Fibroblast of upper back skin (primary cell): ENCODE measurements at regions not wholly inside any gene's neighbourhood (a gene's known extent, or its start where the extent isn't known, plus 50 kb on each side); places are given as distances from the start of the nearest gene placed in this dataset.

Experiments used
- DNase-seq: peaks from one replicate; pipeline ENCODE4 v3.0.0-alpha.2; 2013

- DNase-seq: no peak
Observed at GRCh38 chr18:78741381-78742217, 238.0 kb upstream of the SALL3 start.

GRCh38 chr18:78742218-78742745 is 237.3 kb upstream of the SALL3 start:
- no peak for DNase-seq

- no peak for DNase-seq
Observed at GRCh38 chr18:78743078-78743477, 236.5 kb upstream of the SALL3 start.

- no peak for DNase-seq
Observed at GRCh38 chr18:78751664-78752063, 228.0 kb upstream of the SALL3 start.

- no peak for DNase-seq
Observed at GRCh38 chr18:78753240-78753639, 226.4 kb upstream of the SALL3 start.

- DNase-seq: no peak
Observed at GRCh38 chr18:78754311-78755043, 225.1 kb upstream of the SALL3 start.

GRCh38 chr18:78757014-78757413 is 222.6 kb upstream of the SALL3 start:
- DNase-seq: no peak

GRCh38 chr18:78758496-78758895 is 221.1 kb upstream of the SALL3 start:
- no peak for DNase-seq

- DNase-seq: no peak
Observed at GRCh38 chr18:78762753-78763152, 216.9 kb upstream of the SALL3 start.

GRCh38 chr18:78764544-78764943 is 215.1 kb upstream of the SALL3 start:
- DNase-seq: no peak

- DNase-seq: no peak
Observed at GRCh38 chr18:78765142-78765541, 214.5 kb upstream of the SALL3 start.

GRCh38 chr18:78765637-78766281 is 213.9 kb upstream of the SALL3 start:
- no peak for DNase-seq

GRCh38 chr18:78766651-78767533 is 212.7 kb upstream of the SALL3 start:
- DNase-seq: no peak

- no peak for DNase-seq
Observed at GRCh38 chr18:78767648-78768071, 212.0 kb upstream of the SALL3 start.

- DNase-seq: no peak
Observed at GRCh38 chr18:78768221-78768620, 211.4 kb upstream of the SALL3 start.

GRCh38 chr18:78768656-78769501 is 210.7 kb upstream of the SALL3 start:
- DNase-seq: no peak

- DNase-seq: no peak
Observed at GRCh38 chr18:78769502-78770105, 210.0 kb upstream of the SALL3 start.

- DNase-seq: no peak
Observed at GRCh38 chr18:78770139-78770822, 209.3 kb upstream of the SALL3 start.

- no peak for DNase-seq
Observed at GRCh38 chr18:78770823-78771139, 208.8 kb upstream of the SALL3 start.
